CD14-positive monocyte (primary cell): ENCODE measurements at regions not wholly inside any gene's neighbourhood (a gene's known extent, or its start where the extent isn't known, plus 50 kb on each side); places are given as distances from the start of the nearest gene placed in this dataset.
"Not testable (repeated sequence)": the region's sequence is repeated elsewhere in the genome, so short reads cannot be mapped to it uniquely, and the experiment has no call there.

Experiments used
- DNase-seq, 3 donors: peaks; one replicate each; pipeline ENCODE4 v3.0.0-alpha.2; 2011 to 2022
- H2AFZ ChIP-seq: 2 replicates; pipeline ENCODE4 v1.6.0; 2012; ENCODE audit warnings: mild to moderate bottlenecking, low read depth, low read length, inconsistent platforms; ENCODE audit not compliant: insufficient read depth, poor library complexity, severe bottlenecking
- H3K27ac ChIP-seq, 2 donors: 1 replicate in 1 of 2; 2 replicates in 1 of 2; pipeline ENCODE4 v1.5.1; 2012 to 2013; ENCODE audit warnings: low read length in 2 of 2, control low read depth in 1 of 2, inconsistent platforms in 1 of 2, low read depth in 1 of 2, mild to moderate bottlenecking in 1 of 2
- H3K27me3 ChIP-seq, 2 donors: one replicate each; pipeline versions ENCODE4 v1.6.0 to v1.6.1; 2011 to 2013; ENCODE audit warnings: low read length in 2 of 2; ENCODE audit not compliant: control insufficient read depth in 2 of 2, insufficient read depth in 2 of 2
- H3K36me3 ChIP-seq, 2 donors: replicated peaks in 1 of 2; 1 replicate in 1 of 2; 2 replicates in 1 of 2; pipeline versions ENCODE4 v1.5.1 to v1.6.1; 2012 to 2013; ENCODE audit warnings: low read length in 2 of 2, control low read depth in 1 of 2, inconsistent platforms in 1 of 2, mild to moderate bottlenecking in 1 of 2; ENCODE audit not compliant: insufficient read depth in 2 of 2, control insufficient read depth in 1 of 2
- H3K4me1 ChIP-seq, 2 donors: 1 replicate in 1 of 2; 2 replicates in 1 of 2; pipeline versions ENCODE4 v1.5.1 to v1.6.1; 2012 to 2013; ENCODE audit warnings: low read length in 2 of 2, control low read depth in 1 of 2, inconsistent platforms in 1 of 2, mild to moderate bottlenecking in 1 of 2, moderate library complexity in 1 of 2; ENCODE audit not compliant: insufficient read depth in 2 of 2, control insufficient read depth in 1 of 2
- H3K4me2 ChIP-seq: replicated peaks from 2 replicates; pipeline ENCODE3; 2012; ENCODE audit warnings: low read length, moderate library complexity, mild to moderate bottlenecking; ENCODE audit not compliant: poor library complexity, severe bottlenecking; ENCODE audit errors: extremely low read depth
- H3K4me3 ChIP-seq, 3 experiments: fragments of 200-600 bp in 1 of 3; sonication (generic) in 1 of 3; replicated peaks in 1 of 3; 1 replicate in 2 of 3; 2 replicates in 1 of 3; pipeline ENCODE4 v1.5.1; 2011 to 2013; ENCODE audit warnings: low read length in 3 of 3, mild to moderate bottlenecking in 3 of 3, control low read depth in 2 of 3, low read depth in 2 of 3, inconsistent platforms in 1 of 3, moderate library complexity in 1 of 3
- H3K79me2 ChIP-seq: 2 replicates; pipeline ENCODE4 v1.6.0; 2012; ENCODE audit warnings: mild to moderate bottlenecking, control low read depth, inconsistent platforms, low read length, moderate library complexity; ENCODE audit not compliant: insufficient read depth
- H3K9ac ChIP-seq: 2 replicates; pipeline ENCODE4 v1.6.0; 2017; ENCODE audit warnings: low read length, mild to moderate bottlenecking; ENCODE audit not compliant: insufficient read depth, poor library complexity, severe bottlenecking
- H3K9me3 ChIP-seq, 2 donors: replicated peaks in 1 of 2; 1 replicate in 1 of 2; 2 replicates in 1 of 2; pipeline versions ENCODE4 v1.5.1 to v1.6.1; 2012 to 2013; ENCODE audit warnings: low read length in 2 of 2, control low read depth in 1 of 2; ENCODE audit not compliant: control insufficient read depth in 1 of 2, insufficient read depth in 1 of 2
- H4K20me1 ChIP-seq: 2 replicates; pipeline ENCODE4 v1.6.0; 2012; ENCODE audit warnings: mild to moderate bottlenecking, low read length, control low read depth, moderate library complexity; ENCODE audit not compliant: insufficient read depth
- H3K27ac Mint-ChIP-seq, 7 donors: one replicate each; pipeline ENCODE4 v1.8.0; 2020; ENCODE audit warnings: mild to moderate bottlenecking in 7 of 7, mixed read lengths in 7 of 7, moderate library complexity in 6 of 7, inconsistent platforms in 2 of 7
- H3K27me3 Mint-ChIP-seq, 3 donors: one replicate each; pipeline ENCODE4 v1.8.0; 2021 to 2022; ENCODE audit warnings: low read depth in 3 of 3, mild to moderate bottlenecking in 3 of 3, mixed read lengths in 3 of 3, moderate library complexity in 3 of 3, inconsistent platforms in 1 of 3
- H3K36me3 Mint-ChIP-seq, 2 donors: one replicate each; pipeline ENCODE4 v1.8.0; 2020; ENCODE audit warnings: mixed read lengths in 2 of 2, inconsistent platforms in 1 of 2, mild to moderate bottlenecking in 1 of 2
- H3K4me1 Mint-ChIP-seq: one replicate; pipeline ENCODE4 v1.8.0; 2020; ENCODE audit warnings: mild to moderate bottlenecking, mixed read lengths
- H3K4me3 Mint-ChIP-seq, 2 donors: one replicate each; pipeline ENCODE4 v1.8.0; 2020; ENCODE audit warnings: mild to moderate bottlenecking in 2 of 2, mixed read lengths in 2 of 2, moderate library complexity in 1 of 2
- H3K9me3 Mint-ChIP-seq, 7 donors: one replicate each; pipeline ENCODE4 v1.8.0; 2020 to 2022; ENCODE audit warnings: mixed read lengths in 7 of 7, mild to moderate bottlenecking in 6 of 7, moderate library complexity in 6 of 7, inconsistent platforms in 2 of 7
- CTCF ChIP-seq: fragments of 200-600 bp; IDR thresholded peaks from one replicate; pipeline ENCODE4 v1.8.0; 2022; ENCODE audit warnings: antibody characterized with exemption, mild to moderate bottlenecking
- WGBS: methylation state at CpG from one replicate; pipeline ENCODE4 v1.1.5; 2013; ENCODE audit warnings: missing lambda C conversion rate; ENCODE audit not compliant: insufficient coverage; 5-methylcytosine and 5-hydroxymethylcytosine counted together
- intact Hi-C, 2 donors: fragments of 100-400 bp; cut with micrococcal nuclease; formaldehyde crosslinking; loops; one replicate each; pipeline versions ENCODE4 v1.15.0 to v1.15.1; 2023

GRCh38 chr3:74978684-74979083, 364.2 kb upstream of the CNTN3 start:
- no CpG with 5 or more reads among the region's 4 CpGs for WGBS

GRCh38 chr3:74985028-74985904, 370.8 kb upstream of the CNTN3 start:
- H3K4me3 ChIP-seq, H3K4me1 Mint-ChIP-seq, H4K20me1 ChIP-seq, DNase-seq, H3K27me3 ChIP-seq, H3K36me3 ChIP-seq, H3K9ac ChIP-seq, H3K27ac Mint-ChIP-seq, intact Hi-C loops, H3K36me3 Mint-ChIP-seq, H3K79me2 ChIP-seq, H3K4me3 Mint-ChIP-seq, H2AFZ ChIP-seq, H3K27me3 Mint-ChIP-seq, H3K27ac ChIP-seq, H3K4me1 ChIP-seq, H3K4me2 ChIP-seq: not testable (repeated sequence)
- H3K9me3 Mint-ChIP-seq = peaks cover 3 to 19% (median 12%) of the 10 kb centered on the region in 7 donors
- H3K9me3 ChIP-seq = peaks cover 4 to 24% of the 10 kb centered on the region in 2 donors
- WGBS = 92% methylated on average over 15 of the region's 34 CpGs

More at GRCh38 chr3:74978684-74979083, 364.2 kb upstream of the CNTN3 start:
- no peak overlapping the region for H3K4me2 ChIP-seq
- intact Hi-C loops = no loop called here
- H3K27ac Mint-ChIP-seq = no peak overlapping the region
- no peaks in the 10 kb centered on the region for H3K36me3 Mint-ChIP-seq
- peaks cover 0 to 4% (median 1%) of the 10 kb centered on the region in 7 donors for H3K9me3 Mint-ChIP-seq
- no peaks in the 10 kb centered on the region for H3K36me3 ChIP-seq
- H3K4me1 Mint-ChIP-seq = no peaks in the 10 kb centered on the region
- H4K20me1 ChIP-seq = no peaks in the 10 kb centered on the region
- H3K79me2 ChIP-seq = no peaks in the 10 kb centered on the region
- no peak overlapping the region for H3K4me3 Mint-ChIP-seq
- TF ChIP-seq CTCF = no peak
- no peak overlapping the region for H2AFZ ChIP-seq
- no peak overlapping the region for H3K4me3 ChIP-seq
- no peak for DNase-seq
- no peak overlapping the region for H3K9ac ChIP-seq
- H3K4me1 ChIP-seq = no peaks in the 10 kb centered on the region
- H3K9me3 ChIP-seq = peaks cover 0 to under 1% of the 10 kb centered on the region in 2 donors
- H3K27me3 Mint-ChIP-seq = no peaks in the 10 kb centered on the region
- no peak overlapping the region for H3K27ac ChIP-seq
- no peaks in the 10 kb centered on the region for H3K27me3 ChIP-seq
